Nephron (organoid): ENCODE measurements at regions not wholly inside any gene's neighbourhood (a gene's known extent, or its start where the extent isn't known, plus 50 kb on each side); places are given as distances from the start of the nearest gene placed in this dataset.

Experiments
- H3K27ac Mint-ChIP-seq, 3 experiments: 2 replicates each; pipeline ENCODE4 v1.8.0; 2020; ENCODE audit warnings: mixed read lengths in 3 of 3, mild to moderate bottlenecking in 2 of 3, moderate library complexity in 1 of 3
- H3K27me3 Mint-ChIP-seq: 2 replicates; pipeline ENCODE4 v1.8.0; 2021; ENCODE audit warnings: low read depth, mild to moderate bottlenecking, moderate library complexity, mixed read lengths
- H3K36me3 Mint-ChIP-seq: 2 replicates; pipeline ENCODE4 v1.8.0; 2020; ENCODE audit warnings: low read depth, mixed read lengths
- H3K4me1 Mint-ChIP-seq: 2 replicates; pipeline ENCODE4 v1.8.0; 2020; ENCODE audit warnings: mixed read lengths
- H3K4me3 Mint-ChIP-seq, 3 experiments: 2 replicates each; pipeline ENCODE4 v1.8.0; 2020; ENCODE audit warnings: mild to moderate bottlenecking in 3 of 3, mixed read lengths in 3 of 3, moderate library complexity in 2 of 3
- H3K9me3 Mint-ChIP-seq: 2 replicates; pipeline ENCODE4 v1.8.0; 2020; ENCODE audit warnings: mixed read lengths
- TF ChIP-seq, protein P1 (sequence below), 3 experiments: fragments of 200-600 bp; sonication (generic); IDR thresholded peaks; one replicate each; pipeline ENCODE4 v1.5.0; 2021; ENCODE audit warnings: antibody characterized with exemption in 3 of 3; ENCODE audit not compliant: unreplicated experiment in 3 of 3

DNA sequence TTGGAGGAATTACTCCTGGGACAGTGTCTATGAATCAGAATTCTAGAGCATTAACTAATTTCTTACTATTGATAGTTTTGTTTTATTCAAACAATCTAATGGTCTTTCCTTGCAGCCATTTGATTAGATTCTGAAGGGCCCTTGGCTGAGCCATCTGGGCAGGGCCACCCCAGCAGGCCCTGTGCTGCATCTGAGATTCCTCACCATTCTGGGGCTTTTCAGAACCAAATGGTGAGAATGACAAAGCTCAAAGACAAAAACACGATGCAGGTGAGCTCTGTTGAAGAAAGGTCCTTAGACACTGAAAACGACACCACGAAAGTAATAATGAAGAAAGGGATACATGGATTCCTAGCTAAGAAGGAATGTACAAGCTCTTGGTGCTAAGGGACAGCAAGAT lies 321.0 kb upstream of the IRX4 start:
- TF ChIP-seq, protein P1, sequence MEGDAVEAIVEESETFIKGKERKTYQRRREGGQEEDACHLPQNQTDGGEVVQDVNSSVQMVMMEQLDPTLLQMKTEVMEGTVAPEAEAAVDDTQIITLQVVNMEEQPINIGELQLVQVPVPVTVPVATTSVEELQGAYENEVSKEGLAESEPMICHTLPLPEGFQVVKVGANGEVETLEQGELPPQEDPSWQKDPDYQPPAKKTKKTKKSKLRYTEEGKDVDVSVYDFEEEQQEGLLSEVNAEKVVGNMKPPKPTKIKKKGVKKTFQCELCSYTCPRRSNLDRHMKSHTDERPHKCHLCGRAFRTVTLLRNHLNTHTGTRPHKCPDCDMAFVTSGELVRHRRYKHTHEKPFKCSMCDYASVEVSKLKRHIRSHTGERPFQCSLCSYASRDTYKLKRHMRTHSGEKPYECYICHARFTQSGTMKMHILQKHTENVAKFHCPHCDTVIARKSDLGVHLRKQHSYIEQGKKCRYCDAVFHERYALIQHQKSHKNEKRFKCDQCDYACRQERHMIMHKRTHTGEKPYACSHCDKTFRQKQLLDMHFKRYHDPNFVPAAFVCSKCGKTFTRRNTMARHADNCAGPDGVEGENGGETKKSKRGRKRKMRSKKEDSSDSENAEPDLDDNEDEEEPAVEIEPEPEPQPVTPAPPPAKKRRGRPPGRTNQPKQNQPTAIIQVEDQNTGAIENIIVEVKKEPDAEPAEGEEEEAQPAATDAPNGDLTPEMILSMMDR (IDR thresholded peaks at IDR 0.05; ENCODE audit: unreplicated experiment in 3 of 3) = no peak
- Mint-ChIP-seq H3K27ac (no peak overlapping the region), H3K36me3 (no peaks in the 10 kb centered on the region), H3K27me3 (peaks cover 53% of the 10 kb centered on the region), H3K9me3 (no peaks in the 10 kb centered on the region), H3K4me3 (no peak overlapping the region), H3K4me1 (peaks cover 3% of the 10 kb centered on the region)

DNA sequence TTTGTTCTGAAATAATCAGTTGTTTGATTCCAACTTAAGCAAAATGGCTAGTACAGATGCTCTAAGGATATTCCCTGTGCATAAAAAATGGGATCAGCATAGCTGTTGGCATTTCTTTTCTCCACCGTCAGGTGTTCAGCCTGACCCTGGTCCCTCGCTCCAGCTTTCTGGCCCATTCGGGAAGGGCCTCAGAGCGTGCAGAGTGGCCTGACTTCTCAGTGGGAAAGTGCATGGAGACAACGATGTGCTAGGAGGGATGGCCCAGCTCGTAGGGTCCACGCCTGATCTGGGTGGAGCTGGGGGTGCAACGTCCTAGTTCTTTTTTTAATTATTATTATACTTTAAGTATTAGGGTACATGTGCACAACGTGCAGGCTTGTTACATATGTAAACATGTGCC lies 319.1 kb upstream of the IRX4 start:
- no peak overlapping the region for H3K4me3 Mint-ChIP-seq
- peaks cover 14% of the 10 kb centered on the region for H3K4me1 Mint-ChIP-seq
- TF ChIP-seq, protein P1 (IDR thresholded peaks at IDR 0.05; ENCODE audit: unreplicated experiment in 3 of 3) = no peak
- no peak overlapping the region for H3K27ac Mint-ChIP-seq
- no peaks in the 10 kb centered on the region for H3K36me3 Mint-ChIP-seq
- H3K9me3 Mint-ChIP-seq = no peaks in the 10 kb centered on the region
- peaks cover 57% of the 10 kb centered on the region for H3K27me3 Mint-ChIP-seq

DNA sequence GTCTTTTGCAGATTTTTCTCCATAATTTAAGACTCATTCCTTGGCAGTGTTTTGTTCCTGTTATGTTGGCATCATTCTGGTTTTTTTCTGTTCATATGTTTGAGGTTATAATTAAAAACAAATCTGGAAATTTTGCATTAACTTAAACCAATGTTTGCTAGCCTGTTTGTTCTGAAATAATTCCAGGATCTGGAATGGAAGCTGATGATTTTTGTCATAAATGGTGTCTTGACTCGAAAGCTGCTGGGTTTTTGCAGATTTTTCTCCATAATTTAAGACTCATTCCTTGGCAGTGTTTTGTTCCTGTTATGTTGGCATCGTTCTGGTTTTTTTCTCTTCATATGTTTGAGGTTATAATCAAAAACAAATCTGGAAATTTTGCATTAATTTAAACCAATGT lies 318.7 kb upstream of the IRX4 start:
- H3K4me1 Mint-ChIP-seq = peaks cover 15% of the 10 kb centered on the region
- H3K36me3 Mint-ChIP-seq = no peaks in the 10 kb centered on the region
- no peak overlapping the region for H3K4me3 Mint-ChIP-seq
- H3K27ac Mint-ChIP-seq = no peak overlapping the region
- no peaks in the 10 kb centered on the region for H3K9me3 Mint-ChIP-seq
- peaks cover 60% of the 10 kb centered on the region for H3K27me3 Mint-ChIP-seq
- TF ChIP-seq, protein P1 (IDR thresholded peaks at IDR 0.05; ENCODE audit: unreplicated experiment in 3 of 3) = no peak

DNA sequence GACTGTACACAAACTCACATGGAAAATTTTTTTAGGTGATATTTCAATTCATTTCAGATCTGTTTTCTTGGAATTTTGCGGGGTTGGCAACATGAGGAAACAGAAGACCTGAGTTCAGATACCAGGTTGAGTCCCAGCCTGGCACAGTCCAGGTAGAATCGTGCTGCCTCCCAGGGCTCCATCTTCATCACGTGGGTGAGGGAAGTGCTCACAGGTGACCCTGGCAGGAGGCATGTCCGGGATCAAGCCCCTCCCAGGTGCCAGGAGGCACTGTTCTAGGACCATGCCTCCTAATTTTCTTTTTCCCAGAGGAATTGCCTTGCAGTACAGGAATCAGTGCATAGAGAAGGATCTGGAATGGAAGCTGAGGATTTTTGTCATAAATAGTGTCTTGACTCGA lies 318.3 kb upstream of the IRX4 start:
- Mint-ChIP-seq H3K36me3 (peaks cover 2% of the 10 kb centered on the region), H3K27me3 (peaks cover 64% of the 10 kb centered on the region), H3K4me1 (peaks cover 15% of the 10 kb centered on the region), H3K4me3 (no peak overlapping the region), H3K27ac (no peak overlapping the region), H3K9me3 (peaks cover 2% of the 10 kb centered on the region)
- TF ChIP-seq, protein P1 (IDR thresholded peaks at IDR 0.05; ENCODE audit: unreplicated experiment in 3 of 3) = no peak

DNA sequence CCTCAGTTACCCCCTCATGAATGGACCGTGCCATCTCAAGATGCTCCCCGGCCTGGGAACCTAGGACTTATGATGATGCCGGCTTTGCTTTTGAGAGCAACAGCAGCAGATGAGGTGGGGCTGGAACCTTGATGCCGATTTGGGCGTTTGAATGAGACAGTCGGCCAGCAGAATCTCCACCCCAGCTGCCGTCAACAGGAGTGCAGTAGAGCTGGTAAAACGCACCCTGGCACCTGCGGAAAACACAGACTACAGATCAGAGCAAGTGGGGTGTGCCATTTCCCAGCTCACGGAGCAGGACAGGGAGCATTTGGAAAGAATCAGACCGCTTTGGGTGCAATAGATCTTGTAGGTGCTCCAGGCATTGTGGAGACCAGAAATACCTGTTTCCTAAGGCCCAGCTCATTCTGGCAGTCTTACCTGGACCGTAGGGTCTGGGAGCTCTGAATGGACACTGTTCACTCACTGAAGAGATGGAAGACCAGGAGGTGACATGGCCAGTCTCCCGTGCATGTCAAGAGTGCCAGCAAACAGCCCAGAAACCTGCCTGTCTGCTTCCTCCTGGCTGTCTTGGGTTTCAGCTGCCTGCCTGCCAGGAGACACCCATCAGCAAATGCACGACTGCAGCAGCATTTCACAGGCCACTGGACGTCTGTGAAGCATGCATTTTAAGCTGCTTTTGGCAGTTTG lies 317.7 kb upstream of the IRX4 start:
- Mint-ChIP-seq H3K27ac (no peak overlapping the region), H3K27me3 (peaks cover 68% of the 10 kb centered on the region), H3K36me3 (peaks cover 7% of the 10 kb centered on the region), H3K9me3 (peaks cover 8% of the 10 kb centered on the region), H3K4me3 (no peak overlapping the region), H3K4me1 (peaks cover 18% of the 10 kb centered on the region)
- TF ChIP-seq, protein P1 (IDR thresholded peaks at IDR 0.05; ENCODE audit: unreplicated experiment in 3 of 3) = no peak

DNA sequence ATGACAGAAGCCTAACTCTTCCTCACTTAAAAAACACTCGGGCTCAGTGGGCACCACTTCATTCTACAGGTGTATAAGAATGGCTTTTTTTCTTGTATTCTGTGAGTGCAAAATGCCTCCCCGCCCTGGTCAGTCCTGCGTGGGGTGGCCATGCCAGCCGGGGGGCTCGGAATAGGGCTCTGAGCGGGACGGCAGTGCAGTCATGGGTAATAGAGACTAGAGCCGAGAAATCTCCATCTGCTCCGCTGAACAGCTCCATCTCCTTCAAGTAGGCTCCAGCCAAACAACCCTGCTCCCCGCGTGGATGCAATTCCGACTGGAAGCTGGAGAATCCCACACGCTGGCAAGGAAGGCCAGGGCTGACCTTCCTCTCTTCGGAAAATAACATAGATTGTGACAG lies 317.0 kb upstream of the IRX4 start:
- TF ChIP-seq, protein P1 (IDR thresholded peaks at IDR 0.05; ENCODE audit: unreplicated experiment in 3 of 3) = no peak
- H3K4me3 Mint-ChIP-seq = no peak overlapping the region
- no peak overlapping the region for H3K27ac Mint-ChIP-seq
- H3K9me3 Mint-ChIP-seq = peaks cover 8% of the 10 kb centered on the region
- H3K36me3 Mint-ChIP-seq = peaks cover 7% of the 10 kb centered on the region
- H3K27me3 Mint-ChIP-seq = peaks cover 68% of the 10 kb centered on the region
- peaks cover 18% of the 10 kb centered on the region for H3K4me1 Mint-ChIP-seq
